Ishikawa (cell line): ENCODE measurements at regions not wholly inside any gene's neighbourhood (a gene's known extent, or its start where the extent isn't known, plus 50 kb on each side); places are given as distances from the start of the nearest gene placed in this dataset.
A peak's percentile ranks its signal among the peaks of the same experiment; 100 is the strongest.

Source experiments
- CEBPB ChIP-seq: IDR thresholded peaks from 2 replicates; pipeline ENCODE4 v1.6.1; 2012
- CREB1 ChIP-seq: IDR thresholded peaks from 2 replicates; pipeline ENCODE4 v1.6.1; 2012; ENCODE audit warnings: low read depth
- EGR1 ChIP-seq: IDR thresholded peaks from 2 replicates; pipeline ENCODE4 v1.6.1; 2012
- EP300 ChIP-seq: IDR thresholded peaks from 2 replicates; pipeline ENCODE4 v1.6.1; 2012; ENCODE audit warnings: borderline replicate concordance
- FOXM1 ChIP-seq: IDR thresholded peaks from 2 replicates; pipeline ENCODE4 v1.6.1; 2012; ENCODE audit warnings: low read depth, borderline replicate concordance
- MAX ChIP-seq: IDR thresholded peaks from 2 replicates; pipeline ENCODE4 v1.6.1; 2012
- NFIC ChIP-seq: IDR thresholded peaks from 2 replicates; pipeline ENCODE4 v1.6.1; 2012
- RAD21 ChIP-seq: IDR thresholded peaks from 2 replicates; pipeline ENCODE4 v1.6.1; 2012; ENCODE audit warnings: low read depth
- REST ChIP-seq: IDR thresholded peaks from 2 replicates; pipeline ENCODE4 v1.6.1; 2012; ENCODE audit warnings: low read depth, mild to moderate bottlenecking
- TAF1 ChIP-seq: IDR thresholded peaks from 2 replicates; pipeline ENCODE4 v1.6.1; 2012; ENCODE audit warnings: low read depth, mild to moderate bottlenecking
- TCF12 ChIP-seq: IDR thresholded peaks from 2 replicates; pipeline ENCODE4 v1.6.1; 2012; ENCODE audit warnings: low read depth
- TEAD4 ChIP-seq: IDR thresholded peaks from 2 replicates; pipeline ENCODE4 v1.6.1; 2012
- USF1 ChIP-seq: IDR thresholded peaks from 2 replicates; pipeline ENCODE4 v1.6.1; 2012
- YY1 ChIP-seq: IDR thresholded peaks from 2 replicates; pipeline ENCODE4 v1.6.1; 2012; ENCODE audit warnings: low read depth
- ZBTB7A ChIP-seq: IDR thresholded peaks from 2 replicates; pipeline ENCODE4 v1.6.1; 2012; ENCODE audit warnings: low read depth

DNA sequence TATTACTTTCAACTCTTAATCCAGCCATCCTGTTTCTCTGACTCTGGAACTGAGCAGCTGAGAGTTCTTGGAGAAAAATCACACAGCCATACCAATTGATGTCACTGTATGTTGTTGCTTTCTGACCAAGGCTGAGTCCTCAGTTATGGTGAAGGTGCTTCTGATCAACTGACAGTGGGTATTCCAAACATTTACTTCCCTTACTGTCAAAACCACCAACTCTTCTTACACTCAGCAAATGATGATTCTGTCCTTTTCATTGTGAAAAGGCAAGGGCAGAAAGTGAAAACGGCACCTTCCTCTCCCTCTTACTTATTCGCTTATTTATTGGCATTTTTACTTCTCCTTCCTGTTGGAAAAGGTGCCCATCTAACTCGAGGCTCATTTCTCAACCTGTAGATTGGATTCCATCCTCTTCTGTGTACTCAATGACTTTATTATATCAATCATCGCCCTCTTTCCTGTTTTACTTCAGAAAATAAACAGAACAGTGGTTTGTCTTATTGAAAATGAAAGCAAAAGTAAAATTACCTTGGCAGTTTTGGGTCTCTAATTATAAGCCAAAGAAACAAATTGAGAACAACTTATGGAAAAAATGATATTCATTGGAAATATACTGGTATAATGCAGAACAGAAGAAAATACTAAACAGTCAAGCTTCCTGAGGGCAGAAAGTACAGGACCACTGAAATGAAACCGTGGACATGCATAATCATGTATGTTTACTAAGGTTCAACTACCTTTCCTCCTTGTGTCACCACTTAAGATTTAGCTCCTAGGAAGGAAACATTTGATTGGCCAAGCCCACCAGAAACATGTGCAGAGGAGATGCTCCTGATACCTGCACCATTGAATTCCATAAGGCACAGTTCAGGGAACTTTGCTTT, 104.5 kb upstream of the CHD1 start:
- TF ChIP-seq TCF12: no peak
- no peak for TF ChIP-seq TEAD4
- TF ChIP-seq REST: no peak
- no peak for TF ChIP-seq MAX
- no peak for TF ChIP-seq USF1
- TF ChIP-seq ZBTB7A: no peak
- no peak for TF ChIP-seq CEBPB
- TF ChIP-seq RAD21: no peak
- TF ChIP-seq EP300: no peak
- TF ChIP-seq EGR1: no peak
- TF ChIP-seq FOXM1: no peak
- no peak for TF ChIP-seq CREB1
- no peak for TF ChIP-seq TAF1
- TF ChIP-seq YY1: no peak
- no peak for TF ChIP-seq NFIC

DNA sequence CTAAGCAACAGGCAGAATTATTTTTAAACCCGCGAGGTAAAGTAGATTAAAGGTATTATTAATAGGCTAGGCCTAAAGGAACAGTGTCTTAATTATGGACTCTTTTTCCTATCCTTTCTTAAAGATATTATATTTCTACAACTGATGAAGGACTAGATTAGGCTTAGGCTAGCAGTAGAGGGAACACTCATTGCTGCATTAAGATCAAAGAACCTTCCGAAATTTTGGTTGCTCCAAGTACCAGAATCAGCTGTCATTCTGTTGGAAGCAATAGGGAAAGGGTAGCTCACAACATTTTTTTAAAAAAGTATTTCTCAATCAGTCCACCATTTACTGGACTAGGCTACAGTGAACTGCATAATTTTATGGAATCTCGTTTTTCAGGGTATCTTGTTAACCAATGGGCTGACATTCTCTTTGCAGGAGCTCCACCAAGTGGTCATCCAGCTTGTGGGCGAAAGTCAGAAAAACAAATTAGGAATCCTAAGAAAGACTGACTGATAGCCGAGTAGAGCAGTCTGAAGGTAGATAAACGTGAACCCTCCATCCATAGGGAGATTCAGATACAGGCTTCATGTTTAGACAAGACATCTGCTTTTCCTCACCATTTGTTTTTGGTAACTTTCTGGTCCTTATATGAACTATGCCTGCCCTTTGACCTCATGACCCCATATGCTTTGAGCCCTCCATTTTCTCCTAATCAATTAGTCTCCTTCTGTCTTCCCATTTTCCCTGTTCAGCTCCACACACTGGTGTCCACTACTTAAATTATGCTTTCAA, 103.6 kb upstream of the CHD1 start:
- no peak for TF ChIP-seq NFIC
- no peak for TF ChIP-seq REST
- 0 out of 2 replicates have a peak, but pooled peaks have one; percentile 6 for TF ChIP-seq CEBPB
- no peak for TF ChIP-seq YY1
- TF ChIP-seq RAD21: peak; percentile 95
- TF ChIP-seq ZBTB7A: no peak
- TF ChIP-seq EGR1: no peak
- no peak for TF ChIP-seq TCF12

DNA sequence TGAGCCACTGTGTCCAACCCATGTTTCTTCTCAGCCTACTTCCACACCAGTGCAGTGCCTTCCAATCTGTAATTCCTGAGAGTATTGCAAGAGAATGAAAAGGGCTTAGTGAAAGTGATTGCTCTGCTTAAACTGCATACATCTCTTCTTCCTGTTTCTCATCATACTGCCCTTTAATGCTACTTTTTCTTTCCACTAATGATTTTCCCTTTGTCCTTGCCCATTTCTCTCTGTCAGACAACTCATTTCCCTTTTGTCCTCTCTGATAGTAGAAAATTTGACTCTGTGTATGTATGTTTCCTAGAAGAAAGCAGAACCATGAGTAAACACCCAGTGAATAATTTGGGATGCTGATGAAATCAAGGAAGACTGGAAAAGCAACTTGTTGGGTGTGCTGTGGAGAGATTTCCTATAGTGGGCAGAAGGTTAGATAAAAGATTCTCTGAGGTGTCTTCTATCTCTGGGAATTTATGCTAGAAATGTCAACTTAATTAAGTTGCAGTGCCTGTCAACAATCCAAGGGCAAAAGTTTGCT, 102.2 kb upstream of the CHD1 start:
- TF ChIP-seq MAX: no peak
- no peak for TF ChIP-seq NFIC
- no peak for TF ChIP-seq CREB1
- no peak for TF ChIP-seq RAD21
- TF ChIP-seq TCF12: no peak
- no peak for TF ChIP-seq EGR1
- TF ChIP-seq TEAD4: no peak
- no peak for TF ChIP-seq CEBPB
- no peak for TF ChIP-seq ZBTB7A
- no peak for TF ChIP-seq REST
- TF ChIP-seq YY1: no peak
- no peak for TF ChIP-seq USF1
- TF ChIP-seq TAF1: no peak
- no peak for TF ChIP-seq EP300
- no peak for TF ChIP-seq FOXM1
